Ureter (tissue), 1 donor: ENCODE measurements at regions not wholly inside any gene's neighbourhood (a gene's known extent, or its start where the extent isn't known, plus 50 kb on each side); places are given as distances from the start of the nearest gene placed in this dataset.

Experiments used
- DNase-seq: peaks from one replicate; pipeline ENCODE4 v3.0.0-alpha.2; 2020; ENCODE audit warnings: low spot score
- donor health status: DM: yes; HTN: yes; CAD: no.

- DNase-seq, result no peak
Observed at GRCh38 chr12:74985293-74985985, 224.2 kb downstream of the KCNC2 start.

- no peak for DNase-seq
Observed at GRCh38 chr12:74985986-74986319, 223.7 kb downstream of the KCNC2 start.

GRCh38 chr12:74988156-74988555 is 221.5 kb downstream of the KCNC2 start:
- DNase-seq, result no peak
